Medulla oblongata (tissue), 1 donor: ENCODE measurements at regions not wholly inside any gene's neighbourhood (a gene's known extent, or its start where the extent isn't known, plus 50 kb on each side); places are given as distances from the start of the nearest gene placed in this dataset.
"Not testable (repeated sequence)": the region's sequence is repeated elsewhere in the genome, so short reads cannot be mapped to it uniquely, and the experiment has no call there.

Experiments
- DNase-seq: peaks from one replicate; pipeline ENCODE4 v3.0.0-alpha.2; 2015; ENCODE audit errors: extremely low spot score

DNA sequence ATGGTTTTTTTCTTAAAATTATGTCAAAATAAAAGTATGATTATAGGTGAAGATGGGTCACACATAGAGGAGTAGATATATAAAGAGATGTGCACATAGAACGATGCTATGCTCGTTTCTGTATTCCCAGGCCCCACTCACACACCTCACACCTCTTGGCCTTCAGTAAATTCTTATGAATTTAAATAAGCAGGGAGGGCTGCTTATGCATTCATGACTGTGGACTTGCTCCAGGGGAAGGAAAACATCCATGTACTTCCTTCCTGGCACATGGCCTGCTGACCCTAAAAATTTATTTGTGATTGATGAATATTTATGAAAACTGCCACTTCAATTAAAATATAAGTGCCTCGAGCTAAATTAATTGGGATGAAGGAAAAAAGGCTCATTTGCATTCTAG is 1306.7 kb upstream of the TMEM132C start:
- DNase-seq: no peak

DNA sequence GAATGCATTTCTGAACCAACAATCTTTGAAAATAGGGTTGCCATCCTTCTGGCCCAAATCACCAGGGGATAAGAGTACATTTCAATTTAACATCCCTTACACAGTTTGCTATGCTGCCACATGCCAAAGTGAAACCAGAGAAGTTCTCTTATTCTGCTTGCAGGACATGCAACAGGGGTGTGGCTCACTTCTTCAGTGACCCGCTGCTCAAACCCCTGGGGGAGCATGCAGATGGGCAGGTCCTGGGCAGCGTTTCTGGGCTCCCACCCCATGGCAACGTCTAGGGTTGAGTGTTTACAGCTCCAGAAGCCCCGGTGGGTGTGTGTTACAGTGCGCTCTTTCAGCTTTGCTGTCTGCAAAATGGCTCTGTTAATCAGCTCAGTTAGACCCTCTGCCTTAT is 1306.3 kb upstream of the TMEM132C start:
- DNase-seq: no peak

DNA sequence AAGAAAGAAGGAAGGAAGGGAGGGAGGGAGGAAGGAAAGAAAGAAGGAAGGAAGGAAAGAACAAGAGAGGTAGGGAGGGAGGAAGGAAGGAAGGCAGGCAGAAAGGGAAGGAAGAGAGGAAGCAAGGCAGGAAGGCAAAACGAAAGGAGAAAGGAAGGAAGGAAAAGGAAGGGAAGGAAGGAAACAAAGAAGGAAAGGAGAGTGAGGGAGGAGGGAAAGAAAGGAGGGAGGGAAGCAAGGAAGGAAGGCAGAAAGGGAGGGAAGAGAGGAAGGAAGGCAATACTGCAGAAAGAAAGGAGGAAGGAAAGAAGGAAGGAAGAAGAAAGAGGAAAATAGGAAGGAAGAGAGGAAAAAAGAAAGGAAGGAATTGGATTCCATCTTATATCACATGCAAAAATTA is 1303.1 kb upstream of the TMEM132C start:
- no peak for DNase-seq

DNA sequence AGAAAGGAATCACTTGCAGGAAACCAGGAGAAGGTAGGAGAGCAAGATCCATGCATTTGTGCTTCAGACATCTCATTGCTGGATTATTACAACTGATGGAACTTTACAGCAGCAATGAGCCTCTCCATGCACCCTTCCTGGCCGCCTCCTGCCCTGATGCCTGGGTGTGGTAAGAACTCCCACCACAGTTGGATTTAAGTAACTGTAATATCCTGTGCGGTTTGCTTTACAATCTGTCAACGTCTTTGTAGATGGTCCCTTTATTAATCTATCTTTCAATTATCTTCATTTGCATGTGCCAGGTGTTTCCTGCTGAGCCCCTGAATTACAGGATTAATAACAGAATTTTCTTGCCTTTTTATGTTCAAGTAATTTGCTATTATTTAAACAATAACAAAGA is 1300.5 kb upstream of the TMEM132C start:
- DNase-seq: no peak

DNA sequence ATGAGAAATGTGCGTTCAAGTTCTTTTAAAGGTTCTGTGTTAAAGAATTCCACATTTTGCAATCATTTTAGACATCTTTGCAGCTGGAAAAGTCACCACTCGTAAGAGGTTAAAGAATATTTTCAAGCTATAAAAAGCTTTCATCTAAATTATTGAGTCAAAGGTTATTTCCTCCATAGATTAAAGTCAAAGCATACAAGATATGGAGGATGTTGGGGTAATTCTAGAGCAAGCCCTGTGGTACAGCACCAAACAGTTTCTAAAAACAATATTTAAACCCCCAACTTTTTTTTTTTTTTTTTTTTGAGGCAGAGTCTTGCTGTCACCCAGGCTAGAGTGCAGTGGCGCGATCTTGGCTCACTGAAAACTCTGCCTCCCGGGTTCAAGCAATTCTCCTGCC is 1299.8 kb upstream of the TMEM132C start:
- no peak for DNase-seq

DNA sequence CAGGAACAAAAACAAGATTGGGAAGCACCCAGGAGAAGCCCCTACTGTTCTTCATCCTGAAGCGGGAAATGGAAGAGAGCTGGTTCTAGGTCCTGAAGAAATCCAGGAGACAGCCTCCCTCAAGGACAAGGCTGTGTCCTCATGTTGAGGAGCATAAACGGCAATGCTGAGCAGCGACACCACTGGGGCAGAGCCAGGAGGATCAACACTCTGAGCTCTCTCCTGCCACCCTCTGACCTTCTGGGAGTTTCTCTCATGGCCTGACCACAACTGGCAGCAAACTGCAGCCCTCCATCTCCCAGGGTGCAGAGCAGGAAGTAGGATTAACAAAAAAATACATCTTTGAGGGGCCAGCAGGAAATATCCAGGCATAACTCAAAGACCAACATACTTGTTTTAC is 1292.2 kb upstream of the TMEM132C start:
- peak; percentile 23 for DNase-seq

DNA sequence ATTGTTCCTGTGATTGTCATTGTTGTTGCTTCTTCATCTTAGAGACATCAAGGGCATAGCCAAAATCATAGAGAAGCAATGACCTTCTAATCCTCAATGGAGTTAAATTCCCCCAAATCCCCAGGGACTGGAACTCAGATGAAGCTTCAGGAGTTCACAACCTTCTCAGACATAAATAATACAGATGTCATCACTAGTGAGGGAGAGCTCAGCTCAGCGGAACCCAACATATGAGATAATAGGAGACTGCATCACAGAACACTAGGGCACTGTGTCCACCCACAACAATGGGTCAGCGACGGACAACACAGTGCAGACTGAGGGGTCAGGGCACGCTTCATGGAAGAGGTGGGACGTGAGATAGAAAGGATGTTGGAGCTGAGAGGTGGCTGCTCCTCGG is 1290.4 kb upstream of the TMEM132C start:
- DNase-seq: no peak

DNA sequence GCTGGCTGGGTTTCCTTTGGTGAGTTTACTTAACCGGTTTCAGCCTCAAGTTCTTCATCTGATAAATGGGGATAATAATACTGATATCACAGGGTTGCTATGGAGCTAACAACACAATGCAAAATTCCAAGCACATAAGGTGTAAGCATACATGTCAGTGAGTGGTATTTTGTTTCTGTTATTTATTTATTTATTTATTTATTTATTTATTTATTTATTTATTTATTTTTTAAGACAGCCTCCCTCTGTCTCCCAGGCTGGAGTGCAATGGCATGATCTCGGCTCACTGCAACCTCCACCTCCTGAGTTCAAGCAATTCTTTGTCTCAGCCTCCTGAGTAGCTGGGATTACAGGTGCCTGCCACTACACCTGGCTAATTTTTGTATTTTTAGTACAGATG is 1287.4 kb upstream of the TMEM132C start:
- not testable (repeated sequence) for DNase-seq

DNA sequence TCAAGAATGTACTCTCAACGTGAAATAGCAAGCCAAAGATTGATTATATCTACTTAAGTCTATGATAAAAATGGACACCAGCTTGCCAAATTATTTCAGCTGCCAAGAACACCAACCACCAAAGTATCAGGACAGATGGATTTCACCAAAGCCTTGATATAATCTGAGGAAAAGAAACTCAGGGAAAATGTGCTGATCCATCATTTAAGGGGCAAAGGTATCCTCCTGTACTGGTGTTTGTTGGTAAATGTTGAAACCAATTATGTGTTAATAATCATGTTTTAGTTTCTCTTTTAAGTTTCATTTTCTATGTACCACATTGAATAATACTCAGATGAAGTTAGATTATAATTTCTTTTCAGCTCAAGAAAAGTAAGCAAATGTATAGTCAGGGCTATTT is 1284.3 kb upstream of the TMEM132C start:
- DNase-seq: no peak

DNA sequence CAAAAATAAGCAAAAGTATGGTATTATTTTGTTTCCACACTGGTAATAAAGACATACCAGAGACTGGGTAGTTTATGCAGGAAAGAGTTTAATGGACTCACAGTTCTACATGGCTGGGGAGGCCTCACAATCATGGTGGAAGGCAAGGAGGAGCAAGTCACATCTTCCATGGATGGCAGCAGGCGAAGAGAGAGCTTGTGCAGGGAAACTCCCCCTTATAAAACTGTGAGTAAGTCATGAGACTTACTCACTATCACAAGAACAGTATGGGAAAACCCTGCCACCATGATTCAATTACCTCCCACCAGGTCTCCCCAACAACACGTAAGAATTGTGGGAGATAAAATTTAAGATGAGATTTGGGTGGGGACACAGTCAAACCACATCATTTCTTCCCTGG is 1283.2 kb upstream of the TMEM132C start:
- not testable (repeated sequence) for DNase-seq

DNA sequence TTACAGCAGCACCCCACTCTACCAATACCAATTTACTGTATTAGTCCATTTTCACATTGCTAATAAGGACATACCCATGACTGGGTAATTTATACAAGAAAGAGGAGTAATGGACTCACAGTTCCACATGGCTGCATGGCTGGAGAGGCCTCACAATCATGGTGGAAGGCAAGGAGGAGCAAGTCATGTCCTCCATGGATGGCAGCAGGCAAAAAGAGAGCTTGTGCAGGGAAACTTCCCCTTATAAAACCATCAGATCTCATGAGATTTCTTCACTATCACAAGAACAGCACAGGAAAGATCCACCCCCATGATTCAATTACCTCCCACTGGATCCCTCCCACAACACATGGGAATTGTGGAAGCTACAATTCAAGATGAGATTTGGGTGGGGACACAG is 1281.3 kb upstream of the TMEM132C start:
- DNase-seq: not testable (repeated sequence)

DNA sequence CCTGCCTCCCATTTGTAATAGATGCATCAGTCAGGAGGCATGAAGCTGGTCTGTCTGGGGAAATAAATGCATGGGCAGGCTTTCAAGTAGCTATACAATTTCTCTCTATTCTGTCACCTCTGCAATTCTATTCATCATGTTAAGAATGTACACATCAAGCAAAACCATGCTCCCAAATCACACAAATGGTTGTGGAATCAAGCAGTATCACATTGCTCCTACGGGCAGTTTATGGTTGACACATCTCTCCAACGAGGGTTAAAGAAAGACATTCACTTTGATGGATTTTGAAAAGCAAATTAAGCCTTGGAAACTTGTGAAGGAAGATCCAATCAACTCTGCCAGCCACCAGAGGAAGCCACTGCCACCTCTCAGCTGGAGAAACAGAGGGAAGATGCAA is 1277.4 kb upstream of the TMEM132C start:
- no peak for DNase-seq

DNA sequence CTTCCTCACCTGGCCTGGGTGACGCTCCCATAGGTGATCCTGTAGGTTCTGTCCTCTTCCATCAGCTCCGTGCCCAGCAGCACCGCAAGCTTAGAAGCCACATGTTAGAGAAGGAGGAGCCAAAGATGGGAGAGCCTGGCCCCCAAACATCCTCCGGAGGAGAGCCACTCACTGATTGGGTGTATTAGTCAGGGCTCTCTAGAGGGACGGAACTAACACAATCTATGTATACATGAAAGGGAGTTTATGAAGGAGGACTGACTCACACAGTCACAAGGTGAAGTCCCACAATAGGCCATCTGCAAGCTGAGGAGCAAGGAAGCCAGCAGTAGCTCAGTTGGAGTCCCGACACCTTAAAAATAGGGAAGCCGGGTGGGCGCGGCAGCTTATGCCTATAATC is 1273.1 kb upstream of the TMEM132C start:
- no peak for DNase-seq

DNA sequence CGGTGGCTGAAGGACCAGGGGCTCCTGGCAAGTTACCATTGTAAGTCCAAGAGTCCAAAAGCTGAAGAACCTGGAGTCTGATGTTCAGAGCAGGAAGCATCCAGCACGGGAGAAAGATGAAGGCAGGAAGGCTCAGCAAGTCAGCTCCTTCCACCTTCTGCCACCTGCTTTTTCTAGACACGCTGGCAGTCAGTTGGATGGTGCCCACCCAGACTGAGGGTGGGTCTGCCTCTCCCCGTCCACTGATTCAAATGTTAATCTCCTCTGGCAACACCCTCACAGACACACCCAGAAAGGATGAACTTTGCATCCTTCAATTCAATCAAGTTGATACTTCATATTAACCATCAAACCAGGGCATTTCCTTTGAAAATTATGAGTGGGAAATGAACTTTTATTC is 1272.4 kb upstream of the TMEM132C start:
- no peak for DNase-seq

DNA sequence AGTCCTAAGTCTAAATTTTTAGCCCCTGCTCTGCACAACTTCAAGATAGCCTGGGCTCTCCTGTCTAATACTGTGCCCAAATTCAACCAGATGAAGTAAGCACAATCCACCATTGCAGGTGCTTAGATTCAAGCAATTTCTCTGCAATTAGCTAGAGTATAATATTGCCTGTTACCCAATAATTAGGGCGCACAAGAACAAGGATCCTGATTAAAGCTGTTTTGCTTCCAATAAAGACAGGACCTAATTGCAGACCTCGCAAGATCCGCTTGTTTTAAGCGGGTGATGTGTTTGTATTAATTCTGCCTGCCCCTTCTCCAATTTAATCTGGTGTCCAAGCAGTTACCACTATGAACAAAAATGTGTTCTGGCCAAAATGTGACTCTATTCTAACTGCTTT is 1268.9 kb upstream of the TMEM132C start:
- no peak for DNase-seq

DNA sequence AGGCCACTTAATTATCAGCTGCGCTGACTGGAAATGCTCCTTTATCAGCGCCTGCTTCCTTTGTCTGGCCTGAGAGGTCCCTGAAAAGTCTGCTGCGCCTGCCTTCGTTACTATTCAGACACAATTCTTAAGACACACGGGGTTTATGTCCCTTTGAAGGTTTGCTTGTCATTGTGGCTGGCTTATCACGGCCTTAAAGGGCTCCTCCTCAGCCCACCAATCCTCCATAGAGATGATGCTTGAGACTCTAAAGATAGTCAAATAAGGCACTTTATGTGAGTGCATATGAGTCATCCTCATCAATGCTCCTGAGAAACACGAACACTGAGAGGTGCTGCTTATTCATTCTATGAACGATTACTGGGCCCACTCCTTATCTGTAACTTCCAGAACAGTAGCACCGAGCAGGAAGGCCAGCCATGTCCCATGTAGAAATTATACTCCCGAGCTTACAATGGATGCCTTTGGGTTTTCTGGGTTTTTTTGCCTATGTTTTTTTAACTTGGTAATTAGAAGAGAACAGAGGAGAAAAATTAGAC is 1268.2 kb upstream of the TMEM132C start:
- DNase-seq: no peak

DNA sequence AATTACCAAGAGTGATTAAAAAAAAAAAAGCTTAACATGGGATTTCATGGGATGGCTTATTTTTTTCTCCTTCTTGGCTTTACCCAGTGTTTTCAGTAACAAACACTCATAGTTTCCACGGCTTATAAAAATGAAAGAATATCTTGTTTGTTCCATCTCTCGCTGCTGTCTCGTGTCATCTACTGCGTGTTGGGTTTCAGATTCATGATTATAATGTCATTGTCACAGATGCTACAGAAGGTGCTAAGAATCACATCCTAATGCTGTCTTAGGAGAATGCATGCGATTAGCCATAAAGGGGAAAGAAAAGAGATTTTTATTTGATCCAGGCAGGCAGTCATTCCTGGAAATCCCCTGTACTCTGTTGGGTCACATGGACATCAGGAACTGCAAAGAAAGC is 1267.6 kb upstream of the TMEM132C start:
- no peak for DNase-seq

DNA sequence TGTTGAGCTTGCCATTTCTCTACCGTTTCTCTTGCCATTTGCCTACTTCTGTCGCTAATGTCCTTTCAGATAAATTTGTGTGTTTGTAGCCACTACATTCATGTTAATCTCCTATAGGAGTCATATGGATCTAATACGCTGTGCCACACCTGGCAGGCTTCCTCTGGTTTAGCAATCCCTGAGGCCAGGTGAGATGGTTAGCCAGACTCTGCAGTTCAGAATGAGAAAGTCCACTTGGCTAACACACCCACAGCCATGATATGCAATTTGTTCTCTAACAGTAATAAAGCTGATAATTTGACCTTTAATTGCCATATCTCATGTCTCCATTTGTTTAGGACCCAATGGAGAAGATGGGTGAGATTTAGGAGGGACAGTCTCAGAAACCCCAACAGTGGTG is 1261.6 kb upstream of the TMEM132C start:
- DNase-seq: no peak

DNA sequence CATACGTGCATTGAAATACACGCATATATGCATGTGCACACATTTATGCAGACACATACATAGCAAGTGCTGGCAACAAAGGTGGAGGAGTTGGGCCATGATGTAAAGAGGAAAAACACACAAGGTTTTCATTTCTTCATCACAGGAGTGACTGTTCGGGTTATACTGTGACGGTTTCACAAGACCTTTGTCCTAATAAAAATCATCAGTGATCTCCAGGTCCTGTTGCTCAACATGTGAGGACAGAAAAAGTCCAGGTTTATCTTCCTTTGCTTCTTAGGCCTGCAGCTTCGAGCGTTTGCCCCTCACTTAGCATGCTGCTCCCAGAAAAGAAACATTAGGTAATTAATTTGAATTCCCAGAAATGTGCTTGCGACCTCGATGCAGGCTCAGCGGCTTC is 1260.0 kb upstream of the TMEM132C start:
- no peak for DNase-seq

DNA sequence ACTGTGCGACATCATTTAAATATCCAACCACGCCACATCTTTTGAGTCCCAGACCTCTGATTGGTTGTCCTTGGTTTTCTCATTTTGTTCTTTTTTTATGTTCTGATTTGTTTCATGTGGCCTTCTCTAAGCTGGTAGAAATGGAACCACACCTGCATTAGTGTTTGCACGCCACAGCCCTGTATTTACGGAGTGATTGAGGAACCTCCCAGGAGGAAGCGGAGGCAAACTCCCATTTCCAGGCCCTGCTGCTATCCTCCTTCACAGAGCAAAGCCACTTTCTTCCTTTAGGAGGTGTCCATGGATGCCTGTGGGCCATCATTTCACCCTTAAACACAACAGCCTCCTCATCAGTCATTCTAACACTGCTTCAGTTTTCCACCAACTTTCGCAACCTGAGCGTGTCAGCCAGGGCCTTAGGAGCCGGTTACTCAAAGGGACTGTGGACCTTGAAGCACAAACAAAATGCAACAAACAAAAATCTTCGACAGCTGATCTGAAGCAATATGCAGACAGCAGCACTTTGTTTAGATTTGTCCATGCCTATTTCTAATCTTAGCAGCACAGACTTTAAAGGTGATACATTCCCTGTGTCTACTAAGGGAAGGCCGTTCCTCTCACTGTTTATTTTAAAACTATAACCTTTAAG is 1258.1 kb upstream of the TMEM132C start:
- DNase-seq: no peak

DNA sequence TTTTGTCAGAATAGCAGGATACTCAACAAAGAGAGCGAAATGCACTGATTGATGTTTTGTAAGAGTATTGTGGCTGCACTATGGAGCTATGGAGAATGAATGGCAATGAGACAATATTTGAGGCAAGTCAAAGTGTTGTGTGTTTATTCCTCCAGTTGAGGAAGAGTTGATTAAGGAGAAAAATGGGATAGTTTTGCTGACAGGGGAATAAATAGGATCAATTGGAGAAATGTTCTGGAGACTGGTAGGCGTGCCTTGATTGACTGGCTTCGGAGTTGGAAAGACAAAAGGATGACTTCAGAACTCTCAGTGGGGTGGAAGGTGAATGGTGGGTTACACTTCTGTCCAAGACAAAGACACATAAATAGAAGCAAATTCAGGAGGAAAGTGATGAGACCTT is 1254.9 kb upstream of the TMEM132C start:
- no peak for DNase-seq

DNA sequence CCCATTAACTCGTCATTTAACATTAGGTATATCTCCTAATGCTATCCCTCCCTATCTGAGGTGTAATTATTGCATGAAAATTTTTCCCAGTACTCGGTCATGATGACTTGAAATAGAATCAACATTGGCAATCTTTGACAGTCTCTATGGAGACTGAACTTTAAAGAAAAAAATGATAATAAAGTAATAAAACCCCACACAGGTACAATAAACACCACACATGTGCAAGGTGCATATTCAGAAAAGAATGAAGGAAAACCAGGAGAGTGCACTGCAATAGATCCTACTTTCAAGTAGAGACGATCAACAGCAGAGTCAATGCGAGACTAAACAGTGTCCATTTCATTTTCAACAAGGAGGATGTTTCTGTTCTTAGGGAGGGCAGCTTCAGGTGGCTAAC is 1253.8 kb upstream of the TMEM132C start:
- no peak for DNase-seq

DNA sequence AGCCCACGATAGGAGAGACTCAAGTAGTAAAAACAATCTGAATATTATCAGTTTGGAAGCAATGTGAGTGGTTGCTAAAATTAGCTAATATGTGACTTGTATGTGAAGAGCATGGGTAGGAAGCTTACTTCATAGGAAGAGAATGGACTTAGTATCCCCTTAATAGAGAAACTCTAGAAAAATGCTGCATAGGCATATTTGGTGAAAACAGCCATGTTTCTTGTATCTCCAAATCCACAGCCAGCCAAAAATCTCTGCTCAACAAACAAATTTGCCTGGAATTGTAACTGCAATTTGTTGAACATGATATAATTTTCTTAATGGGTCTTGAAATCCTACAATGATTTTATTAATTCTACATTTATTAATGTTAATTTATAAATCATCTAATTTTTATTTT is 1252.9 kb upstream of the TMEM132C start:
- DNase-seq: no peak

DNA sequence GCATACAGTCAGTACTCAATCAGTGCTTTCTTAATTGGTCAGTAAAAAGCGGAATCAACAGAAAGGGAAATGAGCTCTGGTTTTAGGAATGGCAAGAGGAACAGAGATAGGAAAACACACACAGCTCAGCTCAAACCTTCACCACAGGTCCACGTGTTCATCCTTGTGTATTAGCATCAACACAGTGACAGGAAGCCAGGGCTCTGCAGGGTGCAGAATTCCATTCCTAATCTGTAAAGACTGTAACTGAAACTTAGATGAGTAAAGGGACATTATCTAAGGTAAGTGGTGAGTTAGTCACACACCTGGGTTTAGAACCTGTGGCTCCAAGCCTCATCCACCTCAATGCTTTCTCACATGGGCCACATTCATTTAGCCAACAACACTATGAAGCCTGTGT is 1242.2 kb upstream of the TMEM132C start:
- DNase-seq: no peak
